Tibial nerve (tissue), 3 donors: ENCODE measurements at regions not wholly inside any gene's neighbourhood (a gene's known extent, or its start where the extent isn't known, plus 50 kb on each side); places are given as distances from the start of the nearest gene placed in this dataset.

Experiments
- POLR2A ChIP-seq, 2 donors: fragments of 450-650 bp; IDR thresholded peaks; one replicate each; pipeline ENCODE4 v1.6.1; 2017; ENCODE audit warnings: antibody characterized with exemption in 2 of 2, mild to moderate bottlenecking in 2 of 2, moderate library complexity in 2 of 2
- TF ChIP-seq, protein P1 (sequence below), 5 experiments: fragments of 200-600 bp in 3 of 5; fragments of 450-650 bp in 2 of 5; sonication (generic) in 3 of 5; IDR thresholded peaks; one replicate each; pipeline ENCODE4 v1.5.1; 2016 to 2019; ENCODE audit warnings: antibody characterized with exemption in 5 of 5, mild to moderate bottlenecking in 3 of 5, moderate library complexity in 2 of 5

DNA sequence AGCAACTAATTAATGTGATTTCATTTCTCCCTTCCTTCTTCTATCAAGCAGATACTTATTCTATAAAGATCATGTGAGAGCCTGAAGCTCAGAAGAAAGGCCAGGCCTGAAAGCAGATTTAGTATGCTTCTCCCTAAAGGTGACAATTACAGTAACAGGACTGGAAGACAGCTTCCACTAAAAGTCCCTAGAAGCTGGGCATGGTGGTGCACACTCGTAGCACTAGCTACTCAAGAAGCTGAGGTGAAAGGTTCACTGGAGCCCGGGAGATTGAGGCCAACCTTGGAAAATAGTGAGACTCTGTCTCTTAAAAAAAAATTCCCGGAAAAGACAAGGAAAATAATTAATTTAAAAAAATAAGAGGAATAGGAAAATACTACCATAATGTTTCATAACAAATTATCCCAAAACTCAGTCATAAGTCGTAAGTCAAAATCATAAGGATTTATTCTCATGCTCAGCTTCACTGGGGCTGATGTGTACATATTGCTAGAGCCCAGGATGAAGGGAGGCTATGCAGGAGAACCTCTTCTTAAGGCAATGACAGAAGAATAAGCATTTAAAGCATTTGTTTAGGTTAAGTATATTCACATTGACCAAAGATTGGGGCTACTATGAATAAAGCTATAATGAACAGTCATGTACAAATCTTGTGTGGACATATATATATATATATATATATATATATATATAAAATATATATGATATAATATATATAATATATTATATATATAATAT is 210.8 kb upstream of the SMARCA2 start:
- TF ChIP-seq, protein P1, sequence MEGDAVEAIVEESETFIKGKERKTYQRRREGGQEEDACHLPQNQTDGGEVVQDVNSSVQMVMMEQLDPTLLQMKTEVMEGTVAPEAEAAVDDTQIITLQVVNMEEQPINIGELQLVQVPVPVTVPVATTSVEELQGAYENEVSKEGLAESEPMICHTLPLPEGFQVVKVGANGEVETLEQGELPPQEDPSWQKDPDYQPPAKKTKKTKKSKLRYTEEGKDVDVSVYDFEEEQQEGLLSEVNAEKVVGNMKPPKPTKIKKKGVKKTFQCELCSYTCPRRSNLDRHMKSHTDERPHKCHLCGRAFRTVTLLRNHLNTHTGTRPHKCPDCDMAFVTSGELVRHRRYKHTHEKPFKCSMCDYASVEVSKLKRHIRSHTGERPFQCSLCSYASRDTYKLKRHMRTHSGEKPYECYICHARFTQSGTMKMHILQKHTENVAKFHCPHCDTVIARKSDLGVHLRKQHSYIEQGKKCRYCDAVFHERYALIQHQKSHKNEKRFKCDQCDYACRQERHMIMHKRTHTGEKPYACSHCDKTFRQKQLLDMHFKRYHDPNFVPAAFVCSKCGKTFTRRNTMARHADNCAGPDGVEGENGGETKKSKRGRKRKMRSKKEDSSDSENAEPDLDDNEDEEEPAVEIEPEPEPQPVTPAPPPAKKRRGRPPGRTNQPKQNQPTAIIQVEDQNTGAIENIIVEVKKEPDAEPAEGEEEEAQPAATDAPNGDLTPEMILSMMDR (IDR thresholded peaks at IDR 0.05): no peak
- no peak for TF ChIP-seq POLR2A (IDR thresholded peaks at IDR 0.05)
